ENCODE measurements at regions not wholly inside any gene's neighbourhood (a gene's known extent, or its start where the extent isn't known, plus 50 kb on each side); places are given as distances from the start of the nearest gene placed in this dataset.

GRCh38 chr6:128600397-128600951 lies 80.1 kb upstream of the PTPRK start:
- TF ChIP-seq CTCF (IDR thresholded peaks at IDR 0.05) (no peak), REST (IDR thresholded peaks at IDR 0.05; ENCODE audit: insufficient read depth in 1 of 2, low read depth in 2 of 2, low read length in 1 of 2) (no peak), POLR2AphosphoS5 (IDR thresholded peaks at IDR 0.05; ENCODE audit: low read depth, low read length) (no peak), TCF7L2 (IDR thresholded peaks at IDR 0.05; ENCODE audit: low read depth, low read length) (no peak), SIN3A (IDR thresholded peaks at IDR 0.05; ENCODE audit: borderline replicate concordance, insufficient read depth, low read depth, low read length) (no peak)

Measured in Panc1 (cell line).